ENCODE measurements at regions not wholly inside any gene's neighbourhood (a gene's known extent, or its start where the extent isn't known, plus 50 kb on each side); places are given as distances from the start of the nearest gene placed in this dataset.

DNA sequence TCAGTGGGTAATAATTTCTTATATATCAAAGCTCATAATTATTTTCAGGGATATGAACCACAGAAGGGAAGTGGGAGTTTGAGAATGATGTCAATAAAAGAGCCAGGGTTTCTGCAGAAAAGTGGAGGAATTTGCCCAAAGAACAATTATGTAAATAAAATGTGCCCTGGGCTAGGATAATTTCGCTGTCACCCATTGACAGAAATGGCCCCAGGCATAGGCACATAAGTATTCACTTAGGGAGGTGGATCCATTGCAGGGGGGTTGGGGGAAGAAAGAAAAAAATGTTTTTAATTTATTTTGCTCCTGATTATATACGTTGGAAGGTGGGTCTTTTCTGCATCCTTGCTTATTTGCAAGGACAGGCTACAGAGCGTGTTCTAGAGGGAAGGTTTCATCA is 135.1 kb upstream of the IRX2 start (continued):
- TF ChIP-seq ZNF687 (IDR thresholded peaks at IDR 0.05): no peak
- TF ChIP-seq HCFC1 (IDR thresholded peaks at IDR 0.05; ENCODE audit: low read length): no peak
- TF ChIP-seq STAT1 (conservative IDR thresholded peaks at IDR 0.05): no peak
- TF ChIP-seq, protein P1, sequence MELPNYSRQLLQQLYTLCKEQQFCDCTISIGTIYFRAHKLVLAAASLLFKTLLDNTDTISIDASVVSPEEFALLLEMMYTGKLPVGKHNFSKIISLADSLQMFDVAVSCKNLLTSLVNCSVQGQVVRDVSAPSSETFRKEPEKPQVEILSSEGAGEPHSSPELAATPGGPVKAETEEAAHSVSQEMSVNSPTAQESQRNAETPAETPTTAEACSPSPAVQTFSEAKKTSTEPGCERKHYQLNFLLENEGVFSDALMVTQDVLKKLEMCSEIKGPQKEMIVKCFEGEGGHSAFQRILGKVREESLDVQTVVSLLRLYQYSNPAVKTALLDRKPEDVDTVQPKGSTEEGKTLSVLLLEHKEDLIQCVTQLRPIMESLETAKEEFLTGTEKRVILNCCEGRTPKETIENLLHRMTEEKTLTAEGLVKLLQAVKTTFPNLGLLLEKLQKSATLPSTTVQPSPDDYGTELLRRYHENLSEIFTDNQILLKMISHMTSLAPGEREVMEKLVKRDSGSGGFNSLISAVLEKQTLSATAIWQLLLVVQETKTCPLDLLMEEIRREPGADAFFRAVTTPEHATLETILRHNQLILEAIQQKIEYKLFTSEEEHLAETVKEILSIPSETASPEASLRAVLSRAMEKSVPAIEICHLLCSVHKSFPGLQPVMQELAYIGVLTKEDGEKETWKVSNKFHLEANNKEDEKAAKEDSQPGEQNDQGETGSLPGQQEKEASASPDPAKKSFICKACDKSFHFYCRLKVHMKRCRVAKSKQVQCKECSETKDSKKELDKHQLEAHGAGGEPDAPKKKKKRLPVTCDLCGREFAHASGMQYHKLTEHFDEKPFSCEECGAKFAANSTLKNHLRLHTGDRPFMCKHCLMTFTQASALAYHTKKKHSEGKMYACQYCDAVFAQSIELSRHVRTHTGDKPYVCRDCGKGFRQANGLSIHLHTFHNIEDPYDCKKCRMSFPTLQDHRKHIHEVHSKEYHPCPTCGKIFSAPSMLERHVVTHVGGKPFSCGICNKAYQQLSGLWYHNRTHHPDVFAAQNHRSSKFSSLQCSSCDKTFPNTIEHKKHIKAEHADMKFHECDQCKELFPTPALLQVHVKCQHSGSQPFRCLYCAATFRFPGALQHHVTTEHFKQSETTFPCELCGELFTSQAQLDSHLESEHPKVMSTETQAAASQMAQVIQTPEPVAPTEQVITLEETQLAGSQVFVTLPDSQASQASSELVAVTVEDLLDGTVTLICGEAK (IDR thresholded peaks at IDR 0.05; ENCODE audit: borderline replicate concordance): no peak

GRCh38 chr5:2883771-2884170 is 132.3 kb upstream of the IRX2 start:
- WGBS (ENCODE audit: insufficient coverage, insufficient replicate concordance, low lambda C conversion rate, missing lambda C conversion rate): 43% methylated on average over 8 of the region's 8 CpGs
- no peak overlapping the region for H3K4me2 ChIP-seq (ENCODE audit: control insufficient read depth, insufficient read depth)
- ChIA-PET SMC1A (ENCODE audit: uncharacterized antibody, unreplicated experiment) (no interaction called here), CTCF (no interaction called here), POLR2A (no interaction called here), RAD21 (ENCODE audit: unreplicated experiment) (no interaction called here)
- H3K9me3 ChIP-seq (replicated peaks; ENCODE audit: control insufficient read depth, insufficient read depth, low read length): no peaks in the 10 kb centered on the region; the same call in 2 of the 3 replicates
- no peaks in the 10 kb centered on the region for H3K4me1 ChIP-seq (ENCODE audit: control insufficient read depth, insufficient read depth, low read length)
- H3K27me3 ChIP-seq (replicated peaks in 1 of 2; ENCODE audit: control insufficient read depth in 2 of 2, insufficient read depth in 2 of 2, low read length in 1 of 2): no peaks in the 10 kb centered on the region
- no peak overlapping the region for H3K9ac ChIP-seq (ENCODE audit: control insufficient read depth, insufficient read depth, low read length)
- no peak overlapping the region for H3K27ac ChIP-seq (ENCODE audit: control insufficient read depth, insufficient read depth)
- H4K20me1 ChIP-seq (ENCODE audit: control insufficient read depth, insufficient read depth): no peaks in the 10 kb centered on the region
- DNase-seq (ENCODE audit: low read depth, low spot score) (no peak), FAIRE-seq (no peak), ATAC-seq (no peak)
- intact Hi-C loops (cut with micrococcal nuclease; ENCODE audit: unreplicated experiment) (no loop called here), in situ Hi-C loops (cut with MboI) (no loop called here)
- no peaks in the 10 kb centered on the region for H3K79me2 ChIP-seq (ENCODE audit: control insufficient read depth, insufficient read depth, low read length)
- H2AFZ ChIP-seq (ENCODE audit: control insufficient read depth, low read depth, low read length): no peak overlapping the region
- BruUV-seq (replicated peaks): no TSS peak
- H3K4me3 ChIP-seq: no peak overlapping the region
- no peaks in the 10 kb centered on the region for H3K36me3 ChIP-seq (ENCODE audit: control insufficient read depth in 2 of 2, insufficient read depth in 2 of 2, low read length in 1 of 2)
- no peak for TF ChIP-seq PML (IDR thresholded peaks at IDR 0.05; ENCODE audit: low read length)
- TF ChIP-seq TARDBP (IDR thresholded peaks at IDR 0.05; ENCODE audit: borderline replicate concordance): no peak
- no peak for TF ChIP-seq KAT2A (conservative IDR thresholded peaks at IDR 0.05; ENCODE audit: control insufficient read depth, low read depth, low read length)
- no peak for TF ChIP-seq RAD21 (IDR thresholded peaks at IDR 0.05; ENCODE audit: insufficient read depth, low read depth, low read length)
- TF ChIP-seq ZNF24 (IDR thresholded peaks at IDR 0.05): no peak
- TF ChIP-seq SUPT20H (IDR thresholded peaks at IDR 0.05; ENCODE audit: borderline replicate concordance, control insufficient read depth, low read depth, low read length): no peak
- no peak for TF ChIP-seq ZNF207 (IDR thresholded peaks at IDR 0.05; ENCODE audit: borderline replicate concordance)
- no peak for TF ChIP-seq PAX5 (IDR thresholded peaks at IDR 0.05; ENCODE audit: borderline replicate concordance, low read depth, low read length)
- TF ChIP-seq, protein P1 (IDR thresholded peaks at IDR 0.05; ENCODE audit: borderline replicate concordance): no peak
